HG02885 (cell line): ENCODE measurements at regions not wholly inside any gene's neighbourhood (a gene's known extent, or its start where the extent isn't known, plus 50 kb on each side); places are given as distances from the start of the nearest gene placed in this dataset.
"Not testable (repeated sequence)": the region's sequence is repeated elsewhere in the genome, so short reads cannot be mapped to it uniquely, and the experiment has no call there.

Experiments
- ATAC-seq: cut with Tn5 transposase; IDR thresholded peaks from one replicate; pipeline ENCODE4 v1.9.1; 2021; ENCODE audit warnings: mild to moderate bottlenecking; ENCODE audit not compliant: unreplicated experiment, poor library complexity

DNA sequence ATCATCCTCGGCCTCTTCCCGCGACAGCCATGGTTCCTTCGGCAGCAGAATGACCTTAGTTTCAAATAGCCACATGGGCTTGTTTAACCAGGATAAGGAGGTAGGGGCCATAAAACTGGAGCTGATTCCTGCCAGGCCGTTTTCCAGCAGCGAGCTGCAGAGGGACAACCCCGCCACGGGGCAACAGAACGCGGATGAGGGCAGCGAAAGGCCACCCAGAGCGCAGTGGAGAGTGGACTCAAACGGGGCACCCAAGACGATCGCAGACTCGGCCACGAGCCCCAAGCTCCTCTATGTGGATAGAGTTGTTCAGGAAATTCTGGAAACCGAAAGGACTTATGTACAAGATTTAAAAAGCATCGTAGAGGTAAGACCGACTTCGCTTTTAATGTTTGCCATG lies 131.8 kb upstream of the MTHFD1L start:
- no peak for ATAC-seq

DNA sequence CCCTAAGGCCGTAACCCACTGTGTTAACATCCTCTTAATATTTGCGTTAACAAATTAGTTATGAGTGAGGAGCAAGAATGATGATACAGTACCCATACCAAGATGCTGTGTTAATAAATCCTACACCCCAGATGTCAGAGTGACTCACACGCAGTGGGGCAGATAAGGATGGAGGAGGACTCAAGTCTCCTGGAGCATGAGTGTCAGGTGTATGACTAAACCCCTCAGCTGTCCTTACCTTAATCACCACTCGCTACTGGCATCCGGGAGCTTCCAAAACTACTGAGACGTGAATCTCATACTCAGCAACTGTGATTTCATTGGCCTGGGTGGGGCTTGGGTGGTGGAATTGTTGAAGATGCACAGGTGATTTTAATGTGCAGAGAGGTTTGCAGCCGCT lies 131.3 kb upstream of the MTHFD1L start:
- ATAC-seq = no peak

DNA sequence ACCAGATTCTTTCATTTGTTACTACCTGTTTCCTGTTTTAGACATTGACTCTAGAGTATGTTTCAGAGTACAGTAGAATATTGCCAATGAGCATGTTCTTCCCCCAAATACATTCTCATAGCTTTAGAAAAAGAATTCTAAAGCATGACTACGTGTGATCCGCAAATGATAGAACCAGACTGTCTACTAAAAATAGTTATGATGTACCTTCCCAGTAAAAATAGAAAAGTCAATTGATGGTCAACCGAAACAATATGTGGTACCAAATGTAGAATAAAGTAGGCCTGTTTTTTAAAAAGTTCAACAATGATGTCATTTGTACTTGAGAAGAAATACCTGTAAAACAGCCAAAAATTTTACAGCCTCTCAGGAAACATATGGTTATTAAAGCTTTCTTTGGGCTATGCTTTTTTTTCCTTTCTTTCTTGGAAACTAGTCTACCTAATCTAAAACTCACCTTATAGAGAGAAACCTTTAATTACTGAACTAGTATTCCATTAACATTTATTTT lies 130.1 kb upstream of the MTHFD1L start:
- ATAC-seq = no peak

DNA sequence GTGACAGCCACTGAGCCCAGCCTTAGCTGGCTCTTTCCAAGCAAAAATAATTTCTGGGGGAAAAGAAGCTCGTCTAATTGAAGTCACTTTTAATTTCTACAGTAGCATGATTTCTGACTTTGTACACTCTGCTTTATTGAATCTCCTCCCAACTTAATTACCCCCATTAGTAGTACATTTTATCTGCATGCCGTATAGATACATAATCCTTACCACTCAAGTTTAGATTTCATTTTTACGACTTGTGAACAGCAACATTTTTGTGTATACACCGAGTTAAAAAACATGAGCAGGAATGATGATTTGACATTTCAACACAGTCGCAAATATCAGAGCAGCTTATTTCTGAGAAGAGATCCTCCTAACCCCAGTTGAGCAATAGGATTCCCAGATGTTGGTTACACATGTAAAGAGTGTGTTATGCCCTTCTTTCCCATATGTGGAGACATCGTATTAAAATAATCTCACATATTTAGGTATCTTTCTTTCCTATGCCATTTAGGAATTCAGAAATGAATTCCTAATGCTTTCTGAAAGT lies 127.3 kb upstream of the MTHFD1L start:
- ATAC-seq = no peak

- ATAC-seq = no peak
Observed at GRCh38 chr6:150739711-150740349, 125.7 kb upstream of the MTHFD1L start.

- ATAC-seq = no peak
Observed at GRCh38 chr6:150740453-150740852, 125.0 kb upstream of the MTHFD1L start.

- no peak for ATAC-seq
Observed at GRCh38 chr6:150741633-150742200, 123.8 kb upstream of the MTHFD1L start.

- no peak for ATAC-seq
Observed at GRCh38 chr6:150744522-150745260, 120.8 kb upstream of the MTHFD1L start.

DNA sequence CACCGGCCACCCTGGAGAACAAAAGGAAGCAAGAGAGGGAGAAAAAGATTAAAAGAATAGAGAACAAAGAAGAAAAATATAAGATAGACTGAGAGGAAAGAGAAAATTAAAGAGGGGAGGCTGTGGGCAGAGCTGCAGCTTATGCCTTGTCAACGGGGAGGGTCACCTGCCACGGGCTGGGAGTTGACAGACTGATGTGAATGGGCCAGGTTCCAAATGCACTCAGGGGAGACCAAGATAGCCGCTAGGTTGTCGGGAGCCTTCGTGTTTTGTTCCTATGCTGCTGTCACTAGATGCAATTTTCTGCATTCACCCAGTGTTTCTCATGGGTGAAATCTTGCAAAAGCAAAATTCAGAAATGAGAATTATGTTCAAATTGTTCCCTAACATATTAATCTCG lies 119.6 kb upstream of the MTHFD1L start:
- no peak for ATAC-seq

- no peak for ATAC-seq
Observed at GRCh38 chr6:150747155-150747554, 118.3 kb upstream of the MTHFD1L start.

- ATAC-seq = no peak
Observed at GRCh38 chr6:150749091-150749670, 116.3 kb upstream of the MTHFD1L start.

DNA sequence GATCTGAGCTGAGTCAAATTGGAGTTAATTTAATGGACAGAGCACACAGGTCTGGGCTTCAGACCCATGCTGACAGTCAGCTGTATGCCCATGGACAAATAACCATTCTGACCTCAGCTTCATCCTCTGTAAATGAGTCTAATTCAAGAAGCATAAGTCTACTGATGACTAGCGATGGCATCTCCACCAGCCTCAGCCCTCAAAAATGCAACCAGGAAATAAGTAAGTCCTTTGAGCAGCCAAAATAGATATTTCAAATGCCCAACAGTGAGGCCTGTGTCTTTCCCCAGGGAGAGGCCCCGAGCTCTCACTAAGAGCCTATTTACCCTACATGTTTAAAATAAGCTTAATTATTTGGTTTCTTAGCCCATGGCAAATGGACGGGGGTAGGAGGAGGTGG lies 114.2 kb upstream of the MTHFD1L start:
- ATAC-seq = no peak

GRCh38 chr6:150752409-150752808 lies 113.1 kb upstream of the MTHFD1L start:
- no peak for ATAC-seq

GRCh38 chr6:150753371-150754064 lies 112.0 kb upstream of the MTHFD1L start:
- ATAC-seq = no peak

DNA sequence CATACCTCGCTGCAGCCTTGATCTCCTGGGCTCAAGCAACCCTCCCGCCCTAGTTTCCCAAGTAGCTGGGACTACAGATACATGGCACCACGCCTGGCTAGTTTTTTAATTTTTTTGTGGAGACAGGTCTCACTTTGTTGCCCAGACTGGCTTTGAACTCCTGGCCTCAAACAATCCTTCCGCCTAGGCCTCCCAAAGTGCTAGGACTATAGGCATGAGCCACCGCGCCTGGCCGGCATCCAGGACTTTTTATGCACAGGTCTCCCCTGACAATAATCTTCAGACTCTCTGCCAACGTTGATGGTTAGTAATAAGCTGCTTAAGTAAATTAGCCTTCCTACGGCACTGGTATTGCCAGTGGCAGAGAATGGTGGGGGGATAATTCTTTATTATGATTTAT lies 110.5 kb upstream of the MTHFD1L start:
- ATAC-seq = no peak

DNA sequence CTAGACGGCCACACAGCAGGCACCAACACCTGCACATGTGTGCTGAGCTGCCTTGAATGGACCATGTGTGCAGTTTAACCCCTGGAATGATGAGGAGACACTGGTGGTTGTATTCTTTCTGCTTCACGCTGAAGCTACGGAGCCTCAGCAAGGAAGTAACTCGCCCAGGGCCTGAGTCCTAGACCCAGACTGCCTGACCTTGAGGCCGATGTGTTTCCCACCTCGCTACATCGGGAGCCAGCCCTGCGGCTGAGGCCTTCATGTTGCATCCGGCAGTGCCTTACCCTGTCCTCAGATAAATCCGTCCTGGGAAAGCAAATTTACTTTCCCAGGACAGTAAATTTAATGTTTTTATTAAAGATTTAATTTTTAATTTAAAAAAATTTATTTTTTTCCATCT lies 110.0 kb upstream of the MTHFD1L start:
- no peak for ATAC-seq

DNA sequence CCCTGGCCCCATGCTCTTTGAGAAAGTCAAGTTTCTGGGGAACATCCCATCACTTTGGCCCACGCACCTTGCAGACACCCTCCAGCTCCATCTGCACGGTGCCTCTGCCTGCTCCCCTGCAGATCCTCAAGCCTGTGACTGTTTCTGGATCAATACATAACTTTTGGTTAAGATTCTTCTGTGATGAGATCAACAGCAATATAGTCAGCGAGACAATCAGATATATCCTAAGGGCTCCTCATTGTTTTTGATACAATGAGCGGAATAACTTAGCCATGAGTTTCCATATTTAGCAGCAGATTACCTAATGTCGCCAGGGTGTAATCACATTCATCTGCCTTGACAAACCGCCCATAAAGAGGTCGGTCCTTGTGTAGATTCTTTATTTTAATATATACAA lies 109.3 kb upstream of the MTHFD1L start:
- ATAC-seq = no peak

DNA sequence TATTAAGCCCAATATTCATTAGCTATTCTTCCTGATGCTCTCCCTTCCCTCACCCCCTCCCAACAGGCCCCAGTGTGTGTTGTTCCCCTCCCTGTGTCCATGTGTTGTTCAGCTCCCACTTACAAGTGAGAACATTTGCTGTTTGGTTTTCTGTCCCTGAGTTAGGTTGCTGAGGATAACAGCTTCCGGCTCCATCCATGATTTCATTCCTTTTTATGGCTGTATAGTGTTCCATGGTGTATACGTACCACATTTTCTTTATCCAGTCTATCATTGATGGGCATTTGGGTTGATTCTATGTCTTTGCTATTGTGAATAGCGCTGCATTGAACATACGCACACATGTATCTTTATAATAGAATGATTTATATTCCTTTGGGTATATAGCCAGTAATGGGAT lies 107.7 kb upstream of the MTHFD1L start:
- ATAC-seq = not testable (repeated sequence)

DNA sequence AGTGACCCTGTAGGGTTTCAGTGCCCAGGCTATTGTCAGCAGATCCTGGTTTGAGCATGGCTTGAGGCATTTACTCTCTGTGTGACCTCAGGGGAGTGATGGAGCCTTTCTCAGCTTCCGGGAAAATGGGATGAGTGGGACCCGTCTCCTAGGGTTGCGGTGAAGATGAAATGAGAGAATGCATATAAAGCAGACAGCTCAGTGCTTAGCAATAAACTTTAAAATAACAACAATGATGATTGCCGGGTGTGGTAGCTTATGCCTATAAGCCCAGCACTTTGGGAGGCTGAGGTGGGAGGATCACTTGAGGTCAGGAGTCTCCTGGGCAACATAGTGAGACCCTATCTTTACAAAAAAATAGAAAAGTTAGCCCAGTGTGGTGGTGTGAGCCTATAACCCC lies 106.0 kb upstream of the MTHFD1L start:
- no peak for ATAC-seq

DNA sequence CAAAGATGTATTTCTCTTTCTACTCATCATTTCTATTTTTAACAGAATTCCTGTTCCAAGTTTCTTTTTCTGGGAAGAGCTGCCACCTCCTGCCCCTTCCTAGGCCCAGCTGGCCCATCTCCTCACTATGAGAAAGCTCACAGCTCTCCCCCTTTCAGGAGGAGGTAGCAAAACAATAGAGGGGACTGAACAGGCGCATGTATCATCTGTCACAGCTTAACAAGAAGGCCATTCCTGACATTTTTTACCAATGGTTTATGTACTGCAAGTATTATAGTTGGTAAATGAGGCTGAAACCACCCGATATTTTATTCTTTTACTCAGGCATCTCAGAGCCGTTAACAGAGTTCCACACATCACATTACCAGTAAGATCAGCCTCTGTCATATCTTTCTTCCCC lies 103.7 kb upstream of the MTHFD1L start:
- ATAC-seq = no peak
